Activated CD4-positive, alpha-beta T cell treated with anti-CD3 and anti-CD28 coated beads, Interleukin-2, amount 10 ng/mL, durations not matched to agents 7 days and 5 days (primary cell): ENCODE measurements at regions not wholly inside any gene's neighbourhood (a gene's known extent, or its start where the extent isn't known, plus 50 kb on each side); places are given as distances from the start of the nearest gene placed in this dataset.

Experiments
- CTCF ChIA-PET: fragments of 350-600 bp; sonication (Branson Sonifier 250); formaldehyde crosslinking; loops from one replicate; lab custom pipeline; 2021; ENCODE audit warnings: antibody characterized with exemption; lab: Charles Lee
- POLR2A ChIA-PET: fragments of 350-600 bp; sonication (Branson Sonifier 250); formaldehyde crosslinking; loops from one replicate; lab custom pipeline; 2021; ENCODE audit warnings: antibody characterized with exemption; lab: Charles Lee
- DNase-seq: peaks from one replicate; pipeline ENCODE4 v3.0.0-alpha.2; 2020
- H3K27ac Mint-ChIP-seq: one replicate; pipeline ENCODE4 v1.8.0; 2021; ENCODE audit warnings: mild to moderate bottlenecking, moderate library complexity, mixed read lengths
- H3K27me3 Mint-ChIP-seq: one replicate; pipeline ENCODE4 v1.8.0; 2021; ENCODE audit warnings: mixed read lengths
- H3K36me3 Mint-ChIP-seq: one replicate; pipeline ENCODE4 v1.8.0; 2021; ENCODE audit warnings: low read depth, mixed read lengths
- H3K4me1 Mint-ChIP-seq: one replicate; pipeline ENCODE4 v1.8.0; 2021; ENCODE audit warnings: mixed read lengths
- H3K4me3 Mint-ChIP-seq: one replicate; pipeline ENCODE4 v1.8.0; 2021; ENCODE audit warnings: mild to moderate bottlenecking, moderate library complexity, mixed read lengths
- H3K9me3 Mint-ChIP-seq: one replicate; pipeline ENCODE4 v1.8.0; 2021; ENCODE audit warnings: mixed read lengths

GRCh38 chr16:7227229-7227721 lies 105.4 kb upstream of the RBFOX1 start:
- POLR2A ChIA-PET: no interaction called here
- Mint-ChIP-seq H3K27me3 (no peaks in the 10 kb centered on the region), H3K36me3 (no peaks in the 10 kb centered on the region), H3K4me1 (no peaks in the 10 kb centered on the region), H3K4me3 (no peak overlapping the region), H3K27ac (no peak overlapping the region), H3K9me3 (peaks cover 19% of the 10 kb centered on the region)
- no peak for DNase-seq
- CTCF ChIA-PET: no interaction called here

GRCh38 chr16:7221157-7221556 lies 111.5 kb upstream of the RBFOX1 start:
- no peaks in the 10 kb centered on the region for H3K27me3 Mint-ChIP-seq
- H3K27ac Mint-ChIP-seq: no peak overlapping the region
- H3K9me3 Mint-ChIP-seq: peaks cover 18% of the 10 kb centered on the region
- DNase-seq: no peak
- H3K4me1 Mint-ChIP-seq: no peaks in the 10 kb centered on the region
- POLR2A ChIA-PET: no interaction called here
- no peak overlapping the region for H3K4me3 Mint-ChIP-seq
- no peaks in the 10 kb centered on the region for H3K36me3 Mint-ChIP-seq
- CTCF ChIA-PET: no interaction called here

DNA sequence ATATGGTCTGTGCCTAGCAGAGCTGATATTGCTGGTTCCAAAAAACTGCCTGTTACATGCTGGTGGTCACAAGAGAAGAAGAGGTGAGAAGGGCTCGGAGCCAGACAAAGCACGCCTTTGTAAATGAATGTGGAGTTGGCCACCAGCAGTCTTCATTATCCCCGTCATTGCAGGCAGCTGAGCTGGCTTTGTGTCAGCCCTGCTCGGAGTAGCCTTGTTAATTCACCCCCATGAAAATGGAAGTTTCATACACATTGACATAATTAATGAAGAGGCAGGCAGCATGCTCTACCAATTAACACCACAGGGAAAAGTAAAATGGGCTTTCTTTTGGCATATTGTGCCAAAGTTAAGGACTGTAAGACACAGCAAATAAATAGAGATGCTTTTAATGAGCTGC lies 113.7 kb upstream of the RBFOX1 start:
- H3K4me1 Mint-ChIP-seq: no peaks in the 10 kb centered on the region
- H3K36me3 Mint-ChIP-seq: no peaks in the 10 kb centered on the region
- no peaks in the 10 kb centered on the region for H3K27me3 Mint-ChIP-seq
- H3K9me3 Mint-ChIP-seq: peaks cover 24% of the 10 kb centered on the region
- ChIA-PET POLR2A (no interaction called here), CTCF (no interaction called here)
- no peak for DNase-seq
- no peak overlapping the region for H3K4me3 Mint-ChIP-seq
- no peak overlapping the region for H3K27ac Mint-ChIP-seq

DNA sequence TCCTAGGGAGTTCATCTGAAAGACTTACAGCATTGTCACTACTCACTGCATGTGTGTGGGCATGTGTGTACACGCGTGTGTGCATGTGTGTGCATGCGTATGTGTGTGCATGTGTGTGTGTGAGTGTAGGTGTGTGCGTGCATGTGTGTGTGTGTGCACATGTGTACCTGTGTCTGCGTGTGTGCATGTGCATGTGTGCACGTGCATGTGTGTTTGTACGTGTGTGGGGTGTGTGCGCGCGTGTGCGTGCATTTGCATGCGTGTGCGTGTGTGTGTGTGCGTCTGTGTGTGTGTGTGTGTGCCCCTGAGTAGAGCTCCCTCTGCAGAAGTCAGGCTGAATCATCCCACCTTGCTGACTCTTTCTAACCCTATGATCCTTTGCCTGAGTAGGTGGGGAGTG lies 114.8 kb upstream of the RBFOX1 start:
- POLR2A ChIA-PET: no interaction called here
- H3K4me3 Mint-ChIP-seq: no peak overlapping the region
- no peak for DNase-seq
- no peaks in the 10 kb centered on the region for H3K4me1 Mint-ChIP-seq
- H3K36me3 Mint-ChIP-seq: no peaks in the 10 kb centered on the region
- H3K27ac Mint-ChIP-seq: no peak overlapping the region
- H3K9me3 Mint-ChIP-seq: peaks cover 26% of the 10 kb centered on the region
- no peaks in the 10 kb centered on the region for H3K27me3 Mint-ChIP-seq
- CTCF ChIA-PET: no interaction called here

- no peaks in the 10 kb centered on the region for H3K36me3 Mint-ChIP-seq
- CTCF ChIA-PET: no interaction called here
- H3K9me3 Mint-ChIP-seq: peaks cover 23% of the 10 kb centered on the region
- no peak for DNase-seq
- H3K4me3 Mint-ChIP-seq: no peak overlapping the region
- no peaks in the 10 kb centered on the region for H3K27me3 Mint-ChIP-seq
- POLR2A ChIA-PET: no interaction called here
- H3K27ac Mint-ChIP-seq: no peak overlapping the region
- H3K4me1 Mint-ChIP-seq: no peaks in the 10 kb centered on the region
These were observed 115.9 kb upstream of the RBFOX1 start for GRCh38 chr16:7216719-7217118.

DNA sequence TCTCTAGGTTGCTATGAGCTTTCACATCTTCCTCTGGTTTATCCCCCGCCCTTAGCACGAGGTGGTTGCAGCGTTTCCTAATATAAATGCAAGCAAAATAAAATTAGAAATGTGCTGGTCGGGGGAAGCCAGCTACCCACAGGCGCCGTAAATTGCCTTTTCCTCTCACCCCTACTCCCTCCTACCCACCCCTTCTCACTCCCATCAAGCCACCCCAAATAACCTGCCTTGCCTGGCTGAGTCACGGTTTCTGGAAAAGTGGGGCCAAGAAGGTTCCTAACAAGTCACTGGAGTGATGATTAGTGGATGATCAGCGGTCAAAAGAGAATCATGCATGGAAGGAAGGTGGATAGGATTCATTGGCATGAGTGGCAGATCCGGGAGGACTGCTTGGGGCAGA lies 120.9 kb upstream of the RBFOX1 start:
- no peak overlapping the region for H3K27ac Mint-ChIP-seq
- H3K9me3 Mint-ChIP-seq: peaks cover 17% of the 10 kb centered on the region
- no peaks in the 10 kb centered on the region for H3K36me3 Mint-ChIP-seq
- no peak overlapping the region for H3K4me3 Mint-ChIP-seq
- ChIA-PET POLR2A (no interaction called here), CTCF (no interaction called here)
- no peak for DNase-seq
- H3K4me1 Mint-ChIP-seq: no peaks in the 10 kb centered on the region
- no peaks in the 10 kb centered on the region for H3K27me3 Mint-ChIP-seq

- CTCF ChIA-PET: no interaction called here
- Mint-ChIP-seq H3K4me1 (no peaks in the 10 kb centered on the region), H3K27ac (no peak overlapping the region), H3K9me3 (peaks cover 16% of the 10 kb centered on the region), H3K27me3 (no peaks in the 10 kb centered on the region), H3K36me3 (no peaks in the 10 kb centered on the region), H3K4me3 (no peak overlapping the region)
- DNase-seq: no peak
- POLR2A ChIA-PET: no interaction called here
These were observed 123.0 kb upstream of the RBFOX1 start for GRCh38 chr16:7209598-7209997.

DNA sequence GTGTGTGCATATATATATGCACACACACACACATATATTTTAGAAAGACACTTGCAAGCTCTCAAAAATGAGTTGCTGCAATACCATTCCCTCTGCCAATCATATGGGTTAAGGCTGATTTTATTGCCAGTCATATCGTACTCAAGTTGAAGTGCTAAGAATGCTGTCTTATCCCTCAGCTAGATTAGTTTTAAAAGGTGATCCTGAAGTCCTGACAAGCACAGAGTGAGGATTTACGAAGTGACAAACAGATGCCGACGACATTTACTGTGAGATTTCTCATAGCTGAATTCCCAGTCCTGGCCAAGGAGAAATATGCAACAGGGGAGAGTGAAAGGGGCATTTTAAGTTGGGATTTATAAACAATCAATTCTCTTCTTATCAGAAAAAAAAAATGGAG lies 126.2 kb upstream of the RBFOX1 start:
- POLR2A ChIA-PET: no interaction called here
- H3K27me3 Mint-ChIP-seq: no peaks in the 10 kb centered on the region
- no peaks in the 10 kb centered on the region for H3K36me3 Mint-ChIP-seq
- H3K4me3 Mint-ChIP-seq: no peak overlapping the region
- no peak overlapping the region for H3K27ac Mint-ChIP-seq
- CTCF ChIA-PET: no interaction called here
- no peak for DNase-seq
- H3K4me1 Mint-ChIP-seq: no peaks in the 10 kb centered on the region
- H3K9me3 Mint-ChIP-seq: peaks cover 16% of the 10 kb centered on the region

DNA sequence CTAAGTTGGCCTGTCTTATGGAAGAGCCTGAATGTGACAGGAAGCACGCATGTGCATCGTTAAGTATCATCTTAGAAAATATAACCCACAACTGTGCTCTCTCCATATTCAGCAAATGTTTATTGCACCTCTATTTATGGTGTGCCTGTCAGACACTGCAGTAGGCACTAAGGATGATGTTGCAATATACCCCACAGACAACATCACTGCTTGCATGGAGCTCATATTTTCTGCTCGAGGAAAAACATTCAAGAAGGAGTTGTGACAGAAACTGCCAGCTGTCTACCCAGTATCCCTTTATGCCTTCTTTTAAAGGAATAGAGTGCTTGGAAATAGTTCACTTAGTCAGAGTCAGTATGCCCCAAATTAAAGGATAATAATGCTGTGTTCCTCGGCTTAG lies 132.3 kb upstream of the RBFOX1 start:
- no peaks in the 10 kb centered on the region for H3K4me1 Mint-ChIP-seq
- H3K27me3 Mint-ChIP-seq: no peaks in the 10 kb centered on the region
- DNase-seq: no peak
- no peaks in the 10 kb centered on the region for H3K36me3 Mint-ChIP-seq
- ChIA-PET POLR2A (no interaction called here), CTCF (no interaction called here)
- H3K27ac Mint-ChIP-seq: no peak overlapping the region
- H3K4me3 Mint-ChIP-seq: no peak overlapping the region
- peaks cover 23% of the 10 kb centered on the region for H3K9me3 Mint-ChIP-seq

GRCh38 chr16:7185689-7186088 lies 147.0 kb upstream of the RBFOX1 start:
- no peak overlapping the region for H3K27ac Mint-ChIP-seq
- no peaks in the 10 kb centered on the region for H3K4me1 Mint-ChIP-seq
- no peak for DNase-seq
- H3K27me3 Mint-ChIP-seq: no peaks in the 10 kb centered on the region
- no peaks in the 10 kb centered on the region for H3K36me3 Mint-ChIP-seq
- H3K4me3 Mint-ChIP-seq: no peak overlapping the region
- CTCF ChIA-PET: no interaction called here
- POLR2A ChIA-PET: no interaction called here
- H3K9me3 Mint-ChIP-seq: peaks cover 14% of the 10 kb centered on the region

DNA sequence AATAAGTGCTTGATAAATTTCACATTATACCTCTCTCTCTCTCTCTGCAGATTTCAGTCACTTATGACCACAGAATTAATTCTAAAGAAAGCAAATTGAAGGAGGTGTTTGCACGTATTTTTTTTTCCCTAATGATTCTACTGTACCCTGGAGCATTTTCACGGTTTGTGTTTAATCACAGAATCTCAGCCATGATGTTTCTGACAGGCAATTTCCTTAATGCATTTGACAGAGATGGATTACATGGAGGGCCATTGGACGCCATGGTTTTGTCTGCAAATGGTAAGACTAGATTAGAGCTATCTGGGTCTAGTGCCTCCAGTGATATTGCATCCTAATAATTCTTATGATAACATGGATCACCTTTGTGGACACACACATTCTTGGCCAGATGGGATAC lies 147.5 kb upstream of the RBFOX1 start:
- H3K4me3 Mint-ChIP-seq: no peak overlapping the region
- peaks cover 14% of the 10 kb centered on the region for H3K9me3 Mint-ChIP-seq
- POLR2A ChIA-PET: no interaction called here
- H3K36me3 Mint-ChIP-seq: no peaks in the 10 kb centered on the region
- no peaks in the 10 kb centered on the region for H3K27me3 Mint-ChIP-seq
- H3K27ac Mint-ChIP-seq: no peak overlapping the region
- no peaks in the 10 kb centered on the region for H3K4me1 Mint-ChIP-seq
- CTCF ChIA-PET: no interaction called here
- no peak for DNase-seq

- POLR2A ChIA-PET: no interaction called here
- Mint-ChIP-seq H3K36me3 (no peaks in the 10 kb centered on the region), H3K9me3 (peaks cover 15% of the 10 kb centered on the region), H3K4me3 (no peak overlapping the region), H3K27me3 (no peaks in the 10 kb centered on the region), H3K27ac (no peak overlapping the region), H3K4me1 (no peaks in the 10 kb centered on the region)
- DNase-seq: no peak
- CTCF ChIA-PET: no interaction called here
These were observed 148.9 kb upstream of the RBFOX1 start for GRCh38 chr16:7183768-7184167.

GRCh38 chr16:7182510-7183109 lies 150.0 kb upstream of the RBFOX1 start:
- Mint-ChIP-seq H3K27ac (no peak overlapping the region), H3K4me1 (no peaks in the 10 kb centered on the region), H3K27me3 (no peaks in the 10 kb centered on the region), H3K4me3 (no peak overlapping the region), H3K9me3 (peaks cover 14% of the 10 kb centered on the region), H3K36me3 (no peaks in the 10 kb centered on the region)
- ChIA-PET POLR2A (no interaction called here), CTCF (no interaction called here)
- no peak for DNase-seq

DNA sequence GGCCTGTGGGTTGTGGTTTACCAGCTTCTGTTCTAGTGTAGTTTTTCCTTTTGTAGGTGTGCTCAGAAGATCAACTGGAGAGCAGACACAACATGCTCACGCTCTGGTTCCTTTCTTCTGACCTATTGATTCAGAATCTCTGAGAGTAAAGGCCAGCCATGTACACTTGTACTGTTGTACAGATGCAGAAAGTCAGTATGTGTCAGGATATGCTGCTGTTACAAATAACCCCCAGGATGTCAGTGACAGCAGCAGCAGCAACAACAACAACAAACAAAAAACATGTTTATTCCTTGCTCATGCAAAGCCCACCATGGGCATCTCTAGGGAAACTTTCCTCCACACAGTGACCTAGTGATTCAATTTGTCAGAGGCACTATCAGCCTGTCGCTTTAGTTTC lies 154.8 kb upstream of the RBFOX1 start:
- Mint-ChIP-seq H3K4me1 (no peaks in the 10 kb centered on the region), H3K9me3 (peaks cover 17% of the 10 kb centered on the region), H3K36me3 (no peaks in the 10 kb centered on the region), H3K27me3 (no peaks in the 10 kb centered on the region), H3K27ac (no peak overlapping the region), H3K4me3 (no peak overlapping the region)
- no peak for DNase-seq
- ChIA-PET CTCF (no interaction called here), POLR2A (no interaction called here)
